Astrocyte of the spinal cord (primary cell): ENCODE measurements at regions not wholly inside any gene's neighbourhood (a gene's known extent, or its start where the extent isn't known, plus 50 kb on each side); places are given as distances from the start of the nearest gene placed in this dataset.

Experiments used
- DNase-seq: peaks from one replicate; pipeline ENCODE4 v3.0.0; 2011; ENCODE audit warnings: low read depth, low spot score
- H3K4me3 ChIP-seq: 2 replicates; pipeline ENCODE4 v1.5.1; 2011; ENCODE audit warnings: low read depth, mild to moderate bottlenecking, low read length, moderate library complexity
- CTCF ChIP-seq: IDR thresholded peaks from 2 replicates; pipeline ENCODE4 v1.5.1; 2012; ENCODE audit warnings: low read depth, mild to moderate bottlenecking, low read length, inconsistent platforms
- in situ Hi-C: cut with HindIII; loops from 2 replicates; pipeline ENCODE4 v1.10.0; 2017; ENCODE audit warnings: low sequenced_read_pairs

DNA sequence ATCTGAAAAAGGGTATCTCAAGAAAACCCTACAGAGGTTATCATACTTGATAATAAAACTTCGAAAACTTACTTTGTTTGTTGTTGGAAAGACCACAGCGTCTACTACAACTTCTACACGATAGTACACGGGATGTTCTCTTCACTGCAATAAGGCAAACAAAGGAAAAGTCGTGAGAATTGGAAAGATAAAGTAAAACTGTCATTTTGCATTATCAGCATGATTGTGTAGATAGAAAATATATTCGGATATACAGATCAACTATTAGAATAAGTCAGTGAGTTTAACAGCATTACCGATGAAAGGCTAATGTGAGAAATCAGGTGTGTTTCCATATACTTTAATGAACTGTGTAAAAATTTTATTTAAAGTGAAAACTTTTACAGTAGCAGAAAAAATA, 287.4 kb downstream of the KLF6 start:
- DNase-seq = no peak
- H3K4me3 ChIP-seq = no peak overlapping the region
- in situ Hi-C loops = no loop called here
- TF ChIP-seq CTCF = no peak

GRCh38 chr10:3496138-3496537, 288.9 kb downstream of the KLF6 start:
- DNase-seq = no peak
- in situ Hi-C loops = no loop called here
- no peak for TF ChIP-seq CTCF
- no peak overlapping the region for H3K4me3 ChIP-seq

- in situ Hi-C loops = no loop called here
- H3K4me3 ChIP-seq = no peak overlapping the region
- DNase-seq = no peak
- TF ChIP-seq CTCF = no peak
Observed at GRCh38 chr10:3495281-3495680, 289.7 kb downstream of the KLF6 start.

DNA sequence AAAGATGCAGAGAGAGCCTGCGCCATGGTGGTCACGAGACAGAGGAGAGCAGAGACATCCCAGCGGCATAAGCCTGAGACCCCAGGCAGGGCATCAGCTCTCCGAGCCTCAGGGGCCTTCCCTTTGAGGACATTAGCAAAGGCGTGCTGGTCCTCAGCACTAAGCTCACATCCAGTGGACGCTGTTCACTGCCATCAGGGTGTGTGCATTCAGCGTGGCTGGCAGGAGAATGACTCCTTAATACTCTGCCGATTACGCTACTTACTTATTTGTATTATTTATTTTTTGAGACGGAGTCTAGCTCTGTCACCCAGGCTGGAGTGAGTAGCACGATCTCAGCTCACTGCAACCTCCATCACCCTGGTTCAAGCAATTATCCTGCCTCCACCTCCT, 290.2 kb downstream of the KLF6 start:
- H3K4me3 ChIP-seq = no peak overlapping the region
- no peak for TF ChIP-seq CTCF
- in situ Hi-C loops = no loop called here
- DNase-seq = no peak

DNA sequence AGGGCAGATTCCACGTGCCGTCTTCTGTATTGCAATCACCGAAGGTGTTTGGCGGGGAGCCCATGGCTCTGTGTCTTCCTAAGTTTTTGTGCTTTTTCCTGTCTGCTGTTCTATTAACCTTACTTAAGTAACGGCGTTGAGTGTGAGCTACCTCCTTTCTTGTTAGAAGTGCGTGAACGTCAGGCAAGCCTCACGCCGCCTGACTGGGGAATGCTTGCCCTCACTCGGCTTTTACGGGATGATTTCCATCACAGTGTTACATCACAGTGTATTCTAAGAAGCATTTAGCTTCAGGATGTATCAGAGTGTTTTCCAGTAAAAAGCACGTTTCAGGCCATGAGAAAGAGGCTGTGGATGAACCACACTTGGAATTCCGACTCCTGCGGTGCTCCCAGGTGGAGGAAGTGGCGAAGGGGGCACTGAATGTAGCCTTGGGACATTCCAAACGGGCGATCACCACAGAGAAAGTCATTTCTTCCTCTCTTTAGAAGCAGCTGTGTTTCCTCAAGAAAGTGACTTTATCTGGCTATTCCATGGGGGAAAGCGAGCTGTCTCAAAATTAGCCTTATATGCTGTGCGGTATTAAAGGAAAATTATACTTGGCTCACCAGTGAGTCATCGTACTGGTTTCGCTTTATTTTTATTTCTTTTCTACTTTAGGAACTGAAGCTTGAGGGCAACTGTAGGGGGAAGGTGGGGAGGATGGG, 290.7 kb downstream of the KLF6 start:
- no peak for TF ChIP-seq CTCF
- peak; percentile 64 for DNase-seq
- no peak overlapping the region for H3K4me3 ChIP-seq
- in situ Hi-C loops = no loop called here

GRCh38 chr10:3493621-3494020, 291.4 kb downstream of the KLF6 start:
- TF ChIP-seq CTCF = no peak
- H3K4me3 ChIP-seq = no peak overlapping the region
- DNase-seq = no peak
- in situ Hi-C loops = no loop called here

- DNase-seq = no peak
- no peak for TF ChIP-seq CTCF
- H3K4me3 ChIP-seq = no peak overlapping the region
- in situ Hi-C loops = no loop called here
Observed at GRCh38 chr10:3491571-3491970, 293.4 kb downstream of the KLF6 start.
